CD4-positive, alpha-beta memory T cell (primary cell): ENCODE measurements at regions not wholly inside any gene's neighbourhood (a gene's known extent, or its start where the extent isn't known, plus 50 kb on each side); places are given as distances from the start of the nearest gene placed in this dataset.

ENCODE experiments used
- CTCF ChIA-PET: fragments of 350-600 bp; sonication (Branson Sonifier 250); formaldehyde crosslinking; loops from one replicate; lab custom pipeline; 2021; ENCODE audit warnings: inconsistent platforms; ENCODE audit not compliant: partially characterized antibody; lab: Charles Lee
- POLR2A ChIA-PET: fragments of 350-600 bp; sonication (Branson Sonifier 250); formaldehyde crosslinking; loops from one replicate; lab custom pipeline; 2021; ENCODE audit not compliant: partially characterized antibody; lab: Charles Lee
- DNase-seq, 5 donors: peaks; one replicate each; pipeline versions ENCODE4 v3.0.0 to v3.0.0-alpha.2; 2020 to 2022; ENCODE audit warnings: mixed read lengths in 1 of 5
- H3K27ac ChIP-seq: one replicate; pipeline ENCODE4 v1.7.0; 2013; ENCODE audit warnings: low read depth, low read length
- H3K27me3 ChIP-seq: 2 replicates; pipeline ENCODE4 v1.7.0; 2013; ENCODE audit warnings: mild to moderate bottlenecking, low read length, moderate library complexity; ENCODE audit not compliant: insufficient read depth
- H3K36me3 ChIP-seq: 2 replicates; pipeline ENCODE4 v1.7.0; 2013; ENCODE audit warnings: mild to moderate bottlenecking, low read length, moderate library complexity; ENCODE audit not compliant: insufficient read depth
- H3K4me1 ChIP-seq: 2 replicates; pipeline ENCODE4 v1.7.0; 2013; ENCODE audit warnings: mild to moderate bottlenecking, low read length, moderate library complexity; ENCODE audit not compliant: insufficient read depth
- H3K4me3 ChIP-seq, 2 donors: one replicate each; pipeline ENCODE4 v1.7.0; 2013; ENCODE audit warnings: low read length in 2 of 2, mild to moderate bottlenecking in 1 of 2
- H3K9me3 ChIP-seq, 2 donors: one replicate each; pipeline ENCODE4 v1.7.0; 2013; ENCODE audit warnings: low read length in 2 of 2, control low read depth in 1 of 2; ENCODE audit not compliant: control insufficient read depth in 1 of 2
- H3K27ac Mint-ChIP-seq, 7 donors: one replicate each; pipeline ENCODE4 v1.8.0; 2020 to 2021; ENCODE audit warnings: mixed read lengths in 7 of 7, mild to moderate bottlenecking in 6 of 7, inconsistent platforms in 3 of 7, moderate library complexity in 3 of 7
- H3K27me3 Mint-ChIP-seq, 2 donors: one replicate each; pipeline ENCODE4 v1.8.0; 2020 to 2021; ENCODE audit warnings: mixed read lengths in 2 of 2
- H3K36me3 Mint-ChIP-seq, 2 donors: one replicate each; pipeline ENCODE4 v1.8.0; 2020 to 2021; ENCODE audit warnings: mixed read lengths in 2 of 2, inconsistent platforms in 1 of 2, mild to moderate bottlenecking in 1 of 2
- H3K4me1 Mint-ChIP-seq, 4 donors: one replicate each; pipeline ENCODE4 v1.8.0; 2020 to 2021; ENCODE audit warnings: mixed read lengths in 4 of 4, mild to moderate bottlenecking in 1 of 4
- H3K4me3 Mint-ChIP-seq, 8 donors: one replicate each; pipeline ENCODE4 v1.8.0; 2020 to 2021; ENCODE audit warnings: mixed read lengths in 8 of 8, mild to moderate bottlenecking in 7 of 8, moderate library complexity in 6 of 8, inconsistent platforms in 3 of 8
- H3K9me3 Mint-ChIP-seq, 8 donors: one replicate each; pipeline ENCODE4 v1.8.0; 2020 to 2021; ENCODE audit warnings: mixed read lengths in 8 of 8, mild to moderate bottlenecking in 5 of 8, inconsistent platforms in 3 of 8, moderate library complexity in 1 of 8
- intact Hi-C: fragments of 100-400 bp; cut with micrococcal nuclease; formaldehyde crosslinking; loops from one replicate; pipeline ENCODE4 v1.15.1; 2023

DNA sequence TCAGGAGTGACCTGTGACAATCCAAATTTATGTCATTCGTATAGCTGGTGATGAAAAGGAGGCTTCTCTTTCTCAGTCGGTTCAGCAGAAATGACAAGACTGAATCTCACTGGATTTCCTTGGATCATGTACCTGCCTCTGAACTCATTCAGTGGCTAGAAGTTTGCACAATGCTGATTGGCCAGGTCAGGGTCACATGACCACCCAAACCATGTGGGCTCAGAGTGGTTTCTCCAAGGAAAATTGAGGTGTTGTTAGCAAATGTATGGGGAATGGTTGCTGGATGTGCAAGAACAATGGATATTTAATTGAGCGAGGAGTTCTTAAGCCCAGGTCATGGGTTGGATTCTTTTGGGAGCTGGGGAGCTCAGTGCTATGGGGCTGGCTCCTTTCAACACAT, 227.5 kb downstream of the AACS start:
- Histone ChIP-seq H3K4me3 (no peak overlapping the region), H3K36me3 (no peaks in the 10 kb centered on the region), H3K27ac (no peak overlapping the region), H3K27me3 (peaks cover 3% of the 10 kb centered on the region), H3K4me1 (no peaks in the 10 kb centered on the region), H3K9me3 (no peaks in the 10 kb centered on the region)
- CTCF ChIA-PET = no interaction called here
- H3K36me3 Mint-ChIP-seq = no peaks in the 10 kb centered on the region
- H3K4me3 Mint-ChIP-seq = no peak overlapping the region
- intact Hi-C loops = no loop called here
- no peak for DNase-seq
- no peak overlapping the region for H3K27ac Mint-ChIP-seq
- no peaks in the 10 kb centered on the region for H3K4me1 Mint-ChIP-seq
- peaks cover 0 to 7% (median 0%) of the 10 kb centered on the region in 8 donors for H3K9me3 Mint-ChIP-seq
- POLR2A ChIA-PET = interaction anchor here (0.6 kb wide), 1 partner anchor 253 kb away, joined by 3 read pairs; no protein-coding TSS in a partner anchor
- peaks cover 3 to 11% of the 10 kb centered on the region in 2 donors for H3K27me3 Mint-ChIP-seq

DNA sequence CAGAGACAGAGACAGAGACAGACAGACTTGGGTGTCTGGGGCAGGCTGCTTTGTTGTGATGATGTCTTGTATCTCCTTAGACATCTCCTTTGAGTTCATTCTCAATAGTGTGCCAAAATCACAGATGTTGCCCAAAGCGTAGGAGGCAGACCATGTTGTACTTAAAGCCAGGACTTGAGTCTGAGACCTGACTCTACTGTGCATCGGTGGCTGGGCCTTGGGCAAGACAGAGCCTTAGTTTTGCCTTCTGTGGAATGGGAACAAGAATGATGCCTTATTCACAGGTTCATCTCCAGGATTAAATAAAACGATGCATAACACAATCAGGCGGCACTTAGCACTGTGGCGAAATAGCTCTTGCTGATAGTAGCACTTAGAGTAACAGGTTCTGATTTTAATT, 230.3 kb downstream of the AACS start:
- CTCF ChIA-PET = no interaction called here
- Histone ChIP-seq H3K4me1 (no peaks in the 10 kb centered on the region), H3K27me3 (no peaks in the 10 kb centered on the region), H3K36me3 (no peaks in the 10 kb centered on the region), H3K9me3 (no peaks in the 10 kb centered on the region), H3K27ac (no peak overlapping the region), H3K4me3 (no peak overlapping the region)
- H3K9me3 Mint-ChIP-seq = peaks cover 0 to 7% (median 2%) of the 10 kb centered on the region in 8 donors
- POLR2A ChIA-PET = no interaction called here
- DNase-seq = no peak
- intact Hi-C loops = no loop called here
- H3K4me1 Mint-ChIP-seq = peaks cover 0 to 4% (median 0%) of the 10 kb centered on the region in 4 donors
- H3K27me3 Mint-ChIP-seq = peaks cover 0 to 11% of the 10 kb centered on the region in 2 donors
- H3K36me3 Mint-ChIP-seq = no peaks in the 10 kb centered on the region
- H3K27ac Mint-ChIP-seq = no peak overlapping the region
- H3K4me3 Mint-ChIP-seq = no peak overlapping the region

DNA sequence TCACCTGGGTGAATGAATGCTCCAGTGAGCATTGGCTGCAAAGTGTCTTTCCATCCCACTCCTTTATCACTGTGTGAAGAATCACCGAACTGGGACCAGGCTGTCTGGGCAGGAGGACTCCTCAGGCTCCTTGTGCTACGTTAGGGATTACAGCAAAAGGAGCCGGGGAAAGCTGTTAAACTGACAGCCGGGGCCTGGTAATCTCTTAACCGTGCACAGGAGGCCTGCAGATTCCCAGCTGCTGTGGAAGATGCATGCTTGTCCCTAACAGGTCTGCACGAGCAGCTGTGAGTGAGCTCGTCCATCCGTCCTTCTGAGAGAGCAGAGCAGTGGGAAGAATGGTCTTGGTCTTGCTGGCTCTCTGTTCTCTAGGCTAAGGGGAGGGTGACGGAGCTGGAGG, 231.5 kb downstream of the AACS start:
- no peak overlapping the region for H3K4me3 Mint-ChIP-seq
- H3K27ac Mint-ChIP-seq = no peak overlapping the region

GRCh38 chr12:125299840-125300239, 234.6 kb downstream of the AACS start:
- CTCF ChIA-PET = no interaction called here
- Histone ChIP-seq H3K27ac (no peak overlapping the region), H3K9me3 (no peaks in the 10 kb centered on the region), H3K27me3 (no peaks in the 10 kb centered on the region), H3K4me1 (no peaks in the 10 kb centered on the region), H3K36me3 (no peaks in the 10 kb centered on the region), H3K4me3 (no peak overlapping the region)
- Mint-ChIP-seq H3K36me3 (no peaks in the 10 kb centered on the region), H3K27me3 (peaks cover 0 to 8% of the 10 kb centered on the region in 2 donors), H3K9me3 (peaks cover 0 to 5% (median under 1%) of the 10 kb centered on the region in 8 donors), H3K4me3 (no peak overlapping the region), H3K4me1 (peaks cover 0 to 4% (median 0%) of the 10 kb centered on the region in 4 donors), H3K27ac (no peak overlapping the region)
- no peak for DNase-seq
- intact Hi-C loops = no loop called here
- POLR2A ChIA-PET = no interaction called here

More for the DNA sequence above, 231.5 kb downstream of the AACS start:
- POLR2A ChIA-PET = no interaction called here
- Histone ChIP-seq H3K36me3 (no peaks in the 10 kb centered on the region), H3K4me3 (no peak overlapping the region), H3K27ac (no peak overlapping the region), H3K27me3 (no peaks in the 10 kb centered on the region), H3K4me1 (no peaks in the 10 kb centered on the region), H3K9me3 (no peaks in the 10 kb centered on the region)
- Mint-ChIP-seq H3K27me3 (peaks cover 0 to 11% of the 10 kb centered on the region in 2 donors), H3K36me3 (no peaks in the 10 kb centered on the region), H3K4me1 (peaks cover 0 to 4% (median 0%) of the 10 kb centered on the region in 4 donors), H3K9me3 (peaks cover 0 to 7% (median 2%) of the 10 kb centered on the region in 8 donors)
- CTCF ChIA-PET = no interaction called here
- no peak for DNase-seq
- intact Hi-C loops = no loop called here

- ChIA-PET POLR2A (no interaction called here), CTCF (no interaction called here)
- Mint-ChIP-seq H3K4me1 (peaks cover 0 to 4% (median 0%) of the 10 kb centered on the region in 4 donors), H3K36me3 (no peaks in the 10 kb centered on the region), H3K27ac (no peak overlapping the region), H3K9me3 (peaks cover 0 to 5% (median under 1%) of the 10 kb centered on the region in 8 donors), H3K4me3 (no peak overlapping the region), H3K27me3 (peaks cover 0 to 8% of the 10 kb centered on the region in 2 donors)
- Histone ChIP-seq H3K27ac (no peak overlapping the region), H3K4me1 (no peaks in the 10 kb centered on the region), H3K4me3 (no peak overlapping the region), H3K27me3 (no peaks in the 10 kb centered on the region), H3K9me3 (no peaks in the 10 kb centered on the region), H3K36me3 (no peaks in the 10 kb centered on the region)
- DNase-seq = no peak
- intact Hi-C loops = no loop called here
Measured at GRCh38 chr12:125300249-125300648, 235.0 kb downstream of the AACS start.

- H3K27me3 ChIP-seq = no peaks in the 10 kb centered on the region
- intact Hi-C loops = no loop called here
- H3K27ac ChIP-seq = no peak overlapping the region
- ChIA-PET CTCF (interaction anchor here (0.9 kb wide), 1 partner anchor 9 kb away, joined by 4 read pairs; no protein-coding TSS in a partner anchor), POLR2A (no interaction called here)
- Mint-ChIP-seq H3K27me3 (peaks cover 1 to 2% of the 10 kb centered on the region in 2 donors), H3K9me3 (peaks cover 0 to 3% (median 0%) of the 10 kb centered on the region in 8 donors), H3K4me3 (no peak overlapping the region), H3K36me3 (no peaks in the 10 kb centered on the region), H3K4me1 (peaks cover 0 to 4% (median 0%) of the 10 kb centered on the region in 4 donors), H3K27ac (no peak overlapping the region)
- H3K4me1 ChIP-seq = no peaks in the 10 kb centered on the region
- H3K9me3 ChIP-seq = no peaks in the 10 kb centered on the region
- H3K4me3 ChIP-seq = no peak overlapping the region
- no peaks in the 10 kb centered on the region for H3K36me3 ChIP-seq
- DNase-seq = no peak
Measured at GRCh38 chr12:125303337-125303736, 238.1 kb downstream of the AACS start.

- no peak for DNase-seq
- Mint-ChIP-seq H3K4me3 (no peak overlapping the region), H3K36me3 (no peaks in the 10 kb centered on the region), H3K9me3 (peaks cover 0 to 2% (median 0%) of the 10 kb centered on the region in 8 donors), H3K27me3 (peaks cover 1 to 2% of the 10 kb centered on the region in 2 donors), H3K4me1 (peaks cover 0 to 3% (median 0%) of the 10 kb centered on the region in 4 donors), H3K27ac (no peak overlapping the region)
- Histone ChIP-seq H3K36me3 (no peaks in the 10 kb centered on the region), H3K4me3 (no peak overlapping the region), H3K27ac (no peak overlapping the region), H3K9me3 (no peaks in the 10 kb centered on the region), H3K27me3 (no peaks in the 10 kb centered on the region), H3K4me1 (no peaks in the 10 kb centered on the region)
- ChIA-PET CTCF (interaction anchor here (0.9 kb wide), 1 partner anchor 9 kb away, joined by 4 read pairs; no protein-coding TSS in a partner anchor), POLR2A (no interaction called here)
- intact Hi-C loops = no loop called here
Measured at GRCh38 chr12:125304029-125304428, 238.8 kb downstream of the AACS start.
